8988T (cell line): ENCODE measurements at regions not wholly inside any gene's neighbourhood (a gene's known extent, or its start where the extent isn't known, plus 50 kb on each side); places are given as distances from the start of the nearest gene placed in this dataset.

Experiments
- DNase-seq: peaks from one replicate; pipeline ENCODE4 v3.0.0; 2011

DNA sequence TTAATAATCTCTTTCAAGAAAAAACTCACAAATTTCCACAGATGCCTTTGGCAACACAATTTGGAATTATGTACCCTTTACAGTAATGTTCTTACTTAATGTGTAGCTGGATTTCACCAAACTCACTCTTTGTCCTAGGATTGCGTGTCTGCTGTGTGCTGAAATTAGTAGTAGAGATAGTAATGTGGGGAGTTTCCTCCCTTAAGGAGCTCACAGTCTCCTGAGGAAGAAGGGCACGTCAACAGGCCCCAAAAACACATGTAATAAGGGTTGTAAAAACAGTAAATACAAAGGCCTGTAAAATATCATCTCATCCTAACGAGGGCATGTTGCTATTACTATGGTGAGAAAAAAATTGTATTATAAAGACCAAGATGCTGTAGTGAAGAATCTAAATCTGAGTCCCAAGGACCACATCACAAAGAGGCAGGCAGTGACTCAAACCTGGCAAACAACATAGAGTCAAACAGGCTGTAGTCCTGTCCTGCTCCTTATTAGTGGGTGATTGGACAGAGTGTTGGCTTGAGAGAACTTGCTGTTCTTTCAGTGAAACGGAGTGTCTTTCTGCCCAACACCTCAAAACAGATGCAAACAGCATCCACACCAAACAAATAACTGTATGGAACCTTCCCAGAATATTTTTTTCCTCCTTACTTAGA is 83.2 kb upstream of the PAPPA start:
- DNase-seq = no peak

DNA sequence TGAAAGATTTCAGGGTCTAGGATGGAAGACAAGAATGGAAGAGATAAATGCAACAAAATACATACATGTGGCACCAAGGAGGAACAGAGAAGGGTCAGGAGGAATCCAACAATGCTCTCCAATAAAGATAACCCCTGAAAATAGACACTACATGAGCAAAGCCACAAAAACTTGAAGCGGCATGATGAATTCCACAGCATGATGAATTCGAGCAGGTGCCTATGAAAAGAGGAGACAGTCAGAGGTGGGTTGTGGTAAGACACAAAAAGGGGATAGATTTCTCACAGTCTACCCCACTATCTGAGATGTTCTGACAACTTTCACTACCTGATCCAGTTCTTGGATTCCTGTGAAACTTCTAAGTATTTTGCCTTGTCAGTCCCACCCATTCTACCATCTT is 81.5 kb upstream of the PAPPA start:
- DNase-seq = no peak

DNA sequence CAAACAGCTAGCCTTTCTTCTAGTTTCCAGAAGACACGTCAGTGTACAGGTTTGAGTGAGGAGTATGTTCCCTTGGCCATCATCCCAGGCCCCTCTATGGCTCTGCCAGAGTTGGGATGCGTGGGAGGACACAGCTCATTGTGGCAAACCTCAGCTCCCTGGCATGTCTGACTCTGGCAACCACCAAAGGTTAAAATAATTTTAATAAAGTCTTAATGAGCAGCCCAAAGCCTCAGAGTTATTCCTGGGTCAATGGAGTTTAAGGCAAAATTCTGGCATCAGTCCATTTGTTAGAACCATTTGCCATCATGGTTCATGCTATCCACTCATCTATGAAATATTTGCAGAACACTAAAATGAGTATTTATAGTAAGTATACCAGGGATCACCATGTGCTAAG is 79.8 kb upstream of the PAPPA start:
- no peak for DNase-seq

DNA sequence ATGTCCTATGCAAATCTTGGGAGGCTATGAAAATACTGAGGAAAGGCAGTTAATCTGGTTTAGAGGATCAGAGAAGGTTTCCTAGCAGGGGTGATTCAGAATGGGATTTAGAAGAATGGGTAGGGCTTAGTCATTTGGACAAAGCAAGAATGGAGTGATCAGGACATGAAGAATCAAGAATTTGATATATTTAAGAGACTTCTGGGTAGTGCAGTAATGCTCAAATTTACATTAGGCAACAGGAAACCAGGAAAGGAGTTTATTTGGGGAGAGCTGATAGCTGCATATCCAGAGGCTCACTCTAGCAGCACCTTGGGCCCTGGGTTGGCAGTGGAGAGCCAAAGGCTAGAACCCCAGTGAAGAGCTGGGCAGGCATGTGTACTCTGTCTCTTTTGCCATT is 78.9 kb upstream of the PAPPA start:
- DNase-seq = no peak

DNA sequence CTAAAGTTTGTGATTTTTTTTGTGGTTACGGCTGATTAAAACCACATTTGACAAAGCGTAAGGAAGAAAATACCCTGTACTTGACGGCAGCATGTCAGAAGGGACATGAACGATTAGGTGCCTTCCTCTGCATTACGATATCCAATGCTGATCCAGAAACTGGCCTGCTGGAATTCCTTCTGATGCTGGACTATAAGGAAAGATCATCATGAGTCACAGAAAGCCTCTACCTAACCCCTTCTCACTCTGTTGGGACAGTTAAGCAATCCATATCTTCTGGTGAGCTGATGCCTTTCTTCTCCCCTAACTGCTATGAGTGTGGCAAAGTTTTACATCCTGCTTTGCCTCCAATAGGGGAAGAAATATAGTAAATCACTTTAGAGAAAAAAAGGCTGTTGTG is 78.4 kb upstream of the PAPPA start:
- DNase-seq = no peak

DNA sequence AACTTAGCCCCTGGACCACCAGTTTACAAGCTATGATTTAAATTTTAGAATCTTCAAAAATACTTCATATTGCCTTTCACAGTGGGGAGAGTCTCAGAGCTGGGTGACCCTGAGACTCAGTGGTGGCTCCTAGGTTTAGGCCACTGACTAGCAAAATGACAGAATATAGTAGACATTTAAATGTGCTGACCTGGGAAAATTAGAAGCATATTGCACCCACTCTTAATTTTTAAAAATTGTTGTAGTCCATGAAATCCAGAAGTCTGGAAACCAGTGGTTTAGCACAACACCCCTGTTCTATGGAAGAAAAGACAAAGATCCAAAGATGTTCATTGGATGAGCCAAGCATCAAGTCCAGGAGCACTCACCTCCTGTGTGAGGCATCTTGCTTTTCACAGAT is 75.0 kb upstream of the PAPPA start:
- DNase-seq = no peak

DNA sequence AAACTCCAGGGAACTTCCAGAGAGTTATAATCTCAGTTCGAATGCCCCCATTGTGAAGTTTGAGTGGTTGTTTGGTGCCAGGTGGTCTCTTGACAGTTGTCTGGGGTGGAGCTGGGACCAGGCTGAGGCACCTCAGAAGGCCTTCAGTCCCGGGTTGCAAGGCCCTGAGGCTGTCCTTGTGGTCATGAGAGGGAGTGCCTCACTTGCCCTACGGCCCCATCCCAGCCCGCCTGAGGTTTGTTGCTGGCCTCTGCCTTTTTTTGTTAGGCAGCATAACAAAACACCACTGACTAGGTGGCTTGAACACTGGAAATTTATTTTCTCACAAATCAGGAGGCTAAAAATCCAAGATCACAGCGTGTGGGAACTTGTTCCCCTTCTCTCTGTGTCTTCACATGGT is 73.0 kb upstream of the PAPPA start:
- DNase-seq = no peak

DNA sequence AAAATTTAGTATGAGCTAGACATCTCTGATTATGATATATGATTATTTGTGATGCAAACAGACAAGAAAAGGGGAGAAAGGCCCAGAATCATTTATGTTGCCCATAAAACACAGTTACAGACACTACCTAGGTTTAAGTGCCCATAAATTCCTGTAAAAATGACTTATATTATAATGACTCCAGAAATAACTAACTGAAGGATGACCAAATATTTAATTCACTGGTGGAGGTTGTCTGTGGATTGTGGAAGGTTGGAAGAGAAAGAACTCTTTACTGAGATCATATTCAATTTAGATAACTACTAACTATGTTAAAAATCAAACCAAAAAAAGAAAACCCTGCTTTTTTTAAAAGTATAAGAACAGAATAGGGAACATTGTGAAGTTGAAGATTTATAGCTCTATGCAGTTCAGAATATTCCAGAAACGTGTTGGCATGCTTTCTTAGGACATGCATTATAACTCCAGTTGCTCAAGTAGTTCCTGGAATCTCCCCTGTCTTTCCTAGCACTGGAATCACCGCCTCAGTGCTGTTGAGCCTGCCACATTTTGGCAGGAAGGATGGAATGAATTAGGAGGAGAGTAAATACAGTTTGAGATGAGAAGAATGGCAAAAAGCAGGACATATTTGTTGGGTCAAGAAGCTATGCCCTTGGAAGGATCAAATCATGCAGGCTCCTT is 72.0 kb upstream of the PAPPA start:
- DNase-seq = no peak

DNA sequence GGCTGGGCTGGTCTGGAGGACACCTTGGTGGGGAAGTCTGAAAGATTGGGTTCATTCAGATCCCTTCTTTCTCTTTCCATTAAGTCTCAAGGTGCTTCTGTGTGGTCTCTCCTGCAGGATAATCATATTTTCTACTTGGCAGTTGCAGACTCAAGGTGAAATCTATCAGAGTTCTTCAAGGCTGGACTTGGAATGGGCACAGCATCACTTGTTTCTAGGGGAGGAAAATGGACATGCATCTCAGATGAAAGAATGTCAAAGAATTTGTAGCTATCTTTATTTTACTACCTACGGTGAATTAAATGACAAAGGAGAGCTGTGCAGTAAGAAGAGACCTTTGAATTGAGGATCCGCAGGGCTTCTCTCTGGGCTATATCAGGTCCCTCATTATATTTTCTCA is 69.8 kb upstream of the PAPPA start:
- DNase-seq = no peak

DNA sequence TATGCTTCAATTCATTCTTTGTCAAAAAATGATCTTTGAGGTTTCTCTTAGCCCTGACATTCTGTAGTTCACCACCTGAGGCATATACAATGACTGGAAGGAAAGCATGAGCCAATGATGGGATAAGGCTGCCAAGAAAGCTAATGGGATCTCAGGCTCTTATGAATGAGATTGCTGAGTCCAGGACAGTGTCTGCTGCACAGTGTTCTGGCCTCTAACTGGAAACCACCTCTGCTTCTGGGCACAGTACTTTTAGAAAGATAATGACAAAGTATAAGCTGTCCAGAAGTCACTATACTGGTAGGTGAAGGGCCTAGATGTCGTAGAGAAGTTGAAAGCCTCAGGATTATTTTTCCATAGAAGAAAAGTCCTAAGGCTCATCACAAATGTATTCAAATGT is 69.1 kb upstream of the PAPPA start:
- no peak for DNase-seq

DNA sequence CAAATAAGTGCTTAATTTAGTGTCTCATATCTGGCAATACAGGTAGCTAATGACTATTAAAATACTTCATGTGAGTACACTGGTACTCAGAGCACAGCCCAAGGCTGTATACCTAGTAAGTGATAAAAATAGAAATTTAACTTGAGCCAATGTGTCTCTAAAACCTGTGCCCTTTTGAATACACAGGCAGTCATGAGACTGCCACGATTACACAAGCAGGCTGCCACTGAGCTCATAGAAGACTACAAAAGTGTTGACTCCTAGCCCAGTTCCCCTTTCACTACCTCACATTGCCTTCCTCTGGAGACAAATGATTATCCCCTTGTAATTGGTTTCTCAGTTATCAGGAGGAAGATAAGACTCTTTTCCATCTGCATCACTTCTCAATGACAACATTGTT is 66.3 kb upstream of the PAPPA start:
- DNase-seq = no peak

DNA sequence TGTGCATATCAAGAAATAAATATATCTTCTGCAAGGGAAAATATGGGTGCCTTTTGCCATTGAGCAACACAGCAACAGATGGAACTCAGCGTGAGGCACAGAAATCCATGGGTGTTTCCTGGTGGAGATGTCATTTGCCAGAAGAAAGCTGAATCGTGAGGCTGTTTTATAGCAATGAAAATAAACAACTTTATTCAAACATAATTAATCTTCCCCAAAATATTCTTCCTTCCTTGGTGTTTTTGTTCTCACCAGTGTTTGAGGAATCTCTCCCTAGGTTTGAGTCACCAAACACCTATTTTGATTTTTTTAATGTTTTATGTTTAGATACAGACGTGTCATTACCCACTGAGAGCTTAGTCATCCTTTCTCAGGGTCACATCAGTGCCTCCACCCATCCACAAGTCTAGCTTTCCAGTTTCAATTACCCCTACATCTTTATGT is 65.8 kb upstream of the PAPPA start:
- no peak for DNase-seq

DNA sequence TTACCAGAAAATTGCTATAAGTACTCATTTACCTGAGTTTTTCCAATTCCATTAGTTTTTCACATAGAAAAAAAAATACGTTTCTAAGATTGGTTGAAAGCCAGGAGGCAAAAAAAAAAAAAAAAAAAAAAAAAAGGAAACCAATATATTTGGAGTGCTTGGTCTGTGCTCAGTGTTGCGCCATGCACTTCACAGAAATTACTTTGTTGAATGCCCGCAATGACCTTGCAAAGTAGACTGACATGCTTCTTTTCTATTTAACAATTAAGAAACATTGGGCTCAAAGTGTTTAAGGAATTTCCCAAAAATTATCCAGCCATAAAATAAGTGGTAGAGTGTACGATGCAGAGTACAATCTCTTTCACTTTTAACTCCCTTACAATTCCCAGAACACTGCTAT is 65.2 kb upstream of the PAPPA start:
- no peak for DNase-seq

DNA sequence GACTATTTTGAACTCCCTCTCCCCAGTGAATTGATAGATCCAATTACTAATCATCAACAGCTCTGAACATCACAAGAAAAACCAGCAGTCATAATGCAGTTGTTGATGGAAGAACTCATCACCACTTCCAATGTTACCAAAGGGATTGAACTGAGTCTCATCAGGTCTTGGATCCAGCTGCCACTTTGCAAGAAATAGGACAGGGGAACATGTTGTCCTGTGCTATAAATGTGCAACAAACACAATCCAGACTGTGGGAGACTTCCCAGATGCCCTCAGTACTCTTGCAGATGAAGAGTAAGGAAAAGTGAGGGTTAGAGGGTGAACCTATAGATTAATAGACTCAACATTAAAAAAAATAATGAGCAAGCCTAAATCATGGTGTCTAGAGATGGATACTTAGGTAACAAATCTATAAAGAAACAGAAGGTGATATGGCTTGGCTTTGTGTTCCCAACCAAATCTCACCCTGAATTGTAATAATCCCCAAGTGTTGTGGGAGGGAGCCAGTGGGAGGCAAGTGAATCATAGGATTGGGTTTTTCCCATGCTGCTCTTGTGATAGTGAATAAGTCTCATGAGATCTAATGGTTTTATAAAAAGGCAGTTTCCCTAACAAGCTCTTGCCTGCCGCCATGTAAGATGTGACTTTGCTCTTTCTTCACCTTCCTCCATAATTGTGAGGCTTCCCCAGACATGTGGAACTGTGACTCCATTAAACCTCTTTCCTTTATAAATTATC is 63.4 kb upstream of the PAPPA start:
- no peak for DNase-seq

DNA sequence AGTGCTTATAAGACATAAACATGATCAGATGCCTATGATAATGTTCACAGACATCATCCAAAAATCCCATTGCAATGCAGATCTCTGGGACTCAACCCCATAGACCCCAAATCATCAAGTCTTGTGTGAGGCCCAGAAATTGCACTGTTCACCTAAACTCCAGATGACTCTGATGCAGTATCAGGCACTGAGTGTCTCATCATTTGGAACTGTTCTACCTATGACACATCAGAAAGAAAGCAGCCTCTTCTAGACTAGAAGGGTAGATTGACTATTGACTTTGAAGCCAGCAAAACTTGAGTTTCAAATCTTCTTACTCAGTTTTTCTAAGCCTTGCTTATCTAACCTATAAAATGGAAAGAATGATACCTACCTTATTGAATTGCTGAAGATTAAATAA is 58.7 kb upstream of the PAPPA start:
- DNase-seq = no peak

DNA sequence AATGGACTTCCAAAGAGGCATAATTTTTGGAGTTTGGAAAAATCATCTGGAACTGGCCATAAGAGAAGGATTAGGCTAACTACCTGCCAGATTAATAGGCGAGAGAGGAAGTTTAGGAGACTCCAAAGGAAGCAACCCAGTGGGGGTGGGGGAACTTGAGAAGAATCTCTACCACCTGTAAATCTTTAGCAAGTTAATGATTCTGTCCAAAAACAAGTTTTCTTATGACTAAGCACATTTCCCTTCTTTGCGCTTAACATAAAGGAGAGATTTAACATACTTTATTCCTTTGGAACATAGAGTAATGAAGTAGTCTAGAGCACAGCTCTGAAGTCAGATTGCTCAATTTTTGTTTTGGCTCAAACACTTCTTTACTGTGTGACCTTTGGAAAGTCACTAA is 58.2 kb upstream of the PAPPA start:
- no peak for DNase-seq

DNA sequence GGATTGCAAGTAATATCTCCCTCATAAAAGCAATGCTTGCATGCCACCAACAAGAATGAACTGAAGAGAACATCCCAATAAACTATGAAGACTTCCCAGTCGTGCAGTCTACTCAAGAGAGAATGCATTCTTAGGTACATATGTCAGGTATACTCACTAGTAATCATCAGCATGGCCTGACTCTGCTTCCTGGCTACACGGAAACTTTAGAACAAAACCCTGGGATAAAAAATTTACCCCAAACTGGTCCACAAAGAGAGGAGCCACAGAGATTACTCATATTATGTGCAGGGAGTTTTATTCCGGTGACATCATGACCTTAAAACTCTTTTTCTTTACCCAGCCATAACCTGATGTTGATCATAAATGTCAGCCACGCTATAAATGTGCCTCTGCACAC is 57.5 kb upstream of the PAPPA start:
- no peak for DNase-seq

DNA sequence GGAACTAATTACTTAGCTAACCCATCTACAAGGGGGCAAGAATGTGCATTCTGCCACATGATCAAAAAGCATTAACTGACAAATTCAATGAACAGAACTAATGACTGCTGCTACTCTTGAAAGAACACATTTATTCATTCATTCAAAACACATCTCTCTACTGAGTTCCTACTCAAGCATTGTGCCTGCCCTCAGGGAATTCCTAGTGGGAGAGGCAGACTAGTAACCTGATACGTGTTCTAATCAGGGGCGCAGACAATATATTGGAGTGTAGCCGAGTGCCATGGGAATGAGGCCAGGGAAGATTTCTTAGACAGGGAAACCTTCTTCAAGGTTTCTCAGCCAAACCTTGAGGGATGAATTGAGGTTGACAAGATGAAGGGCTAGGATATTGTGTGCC is 56.7 kb upstream of the PAPPA start:
- DNase-seq = no peak

DNA sequence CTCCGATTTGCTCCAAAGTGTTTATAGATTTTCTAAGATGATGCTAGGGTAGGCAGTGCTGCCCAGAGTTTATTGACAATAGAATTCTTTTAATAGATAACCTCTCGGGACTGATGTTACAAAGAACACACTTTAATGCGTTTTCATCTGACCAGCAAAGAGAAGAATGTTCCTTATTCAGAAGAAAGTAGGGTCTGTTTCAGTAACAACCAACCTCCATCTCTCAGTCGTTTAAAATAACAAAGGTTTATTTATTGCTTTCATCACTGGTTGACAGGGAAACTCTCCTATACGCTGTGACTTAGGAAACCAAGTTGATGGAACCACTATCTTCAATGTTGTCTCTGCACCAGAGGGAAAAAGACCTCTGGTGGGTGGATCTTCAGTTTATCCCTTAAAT is 55.1 kb upstream of the PAPPA start:
- DNase-seq = no peak

DNA sequence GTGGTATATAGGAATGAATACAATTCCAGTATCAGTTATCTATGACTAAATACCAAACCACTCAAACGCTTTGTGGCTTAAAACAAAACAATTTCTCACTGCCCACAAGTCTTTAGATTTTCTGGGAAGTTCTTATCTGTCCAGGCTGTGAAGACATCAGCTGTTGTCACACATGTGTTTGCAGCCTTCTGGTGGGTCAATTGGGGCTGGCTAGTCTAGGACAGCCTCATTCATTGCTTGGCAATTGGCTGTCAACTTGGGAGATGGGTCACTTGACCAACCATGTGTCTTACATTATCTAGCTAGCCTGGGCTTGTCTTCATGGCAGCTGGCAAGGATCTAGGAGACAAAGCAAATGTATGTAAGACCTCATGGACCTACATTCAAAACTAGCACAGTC is 53.8 kb upstream of the PAPPA start:
- DNase-seq = no peak

DNA sequence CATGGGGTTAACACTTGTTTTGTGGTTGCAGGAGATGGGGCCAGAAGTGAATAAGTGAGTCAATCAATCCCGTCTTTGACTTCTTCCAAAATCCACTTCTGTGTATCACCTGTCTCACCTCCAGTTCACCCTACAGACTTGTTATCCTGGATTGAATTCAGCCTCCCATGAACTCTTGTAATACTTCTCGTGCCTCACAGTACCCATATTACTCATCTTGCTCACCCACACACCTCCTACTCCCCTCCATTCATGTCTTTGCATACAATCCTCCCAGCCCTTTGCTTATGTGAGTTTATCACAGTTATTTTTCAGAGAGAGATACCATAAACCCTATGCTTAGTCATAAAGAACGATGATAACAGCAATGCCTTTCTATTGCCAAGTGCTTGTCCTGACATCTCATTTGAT is 52.9 kb upstream of the PAPPA start:
- DNase-seq = no peak

DNA sequence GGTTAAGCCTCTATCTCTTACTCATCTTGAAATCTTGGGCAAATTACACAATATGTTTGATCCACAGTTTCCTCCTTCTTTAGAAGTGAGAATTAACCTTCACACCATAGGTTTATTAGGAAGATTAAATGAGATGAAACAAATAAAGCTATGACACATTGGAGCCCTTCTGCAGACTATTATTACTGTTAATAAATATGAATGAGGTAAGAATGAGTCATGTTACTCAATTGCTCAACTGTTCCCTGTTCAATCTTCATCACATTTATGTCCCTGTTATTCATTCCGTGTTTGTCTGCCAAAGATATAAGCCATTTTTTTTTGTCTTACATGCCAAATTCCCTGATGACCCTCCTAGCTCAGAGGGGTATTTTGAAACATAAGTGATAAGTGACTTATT is 52.1 kb upstream of the PAPPA start:
- no peak for DNase-seq

DNA sequence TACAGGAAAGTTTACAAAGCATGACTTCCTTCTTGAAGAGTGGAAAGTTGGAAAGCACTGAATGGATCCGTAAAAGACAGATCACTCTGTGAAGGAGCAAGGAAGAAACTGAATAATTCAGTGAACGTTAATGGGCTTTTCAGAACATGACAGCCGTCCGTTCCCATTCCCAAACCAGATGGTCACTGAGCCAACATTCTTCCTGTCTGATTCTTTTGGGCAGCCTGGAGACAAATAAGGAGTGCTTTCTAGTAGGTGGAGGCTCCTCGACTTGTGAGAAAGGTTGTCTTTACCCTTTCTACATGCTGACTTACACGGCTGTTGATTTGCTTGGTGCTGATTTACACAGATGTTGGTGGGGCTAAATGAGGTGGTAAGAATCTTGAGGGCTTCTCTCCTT is 51.0 kb upstream of the PAPPA start:
- DNase-seq = no peak
